Thyroid gland (tissue), 4 donors: ENCODE measurements at regions not wholly inside any gene's neighbourhood (a gene's known extent, or its start where the extent isn't known, plus 50 kb on each side); places are given as distances from the start of the nearest gene placed in this dataset.

Source experiments
- DNase-seq, 2 donors: peaks; one replicate each; pipeline ENCODE4 v3.0.0-alpha.2; 2019
- H3K27ac ChIP-seq, 3 donors: fragments of 200-600 bp; sonication (generic); 1 replicate in 2 of 3; 2 replicates in 1 of 3; pipeline ENCODE4 v1.5.1; 2016 to 2019; ENCODE audit warnings: mild to moderate bottlenecking in 1 of 3, moderate library complexity in 1 of 3
- H3K27me3 ChIP-seq: fragments of 200-600 bp; sonication (generic); one replicate; pipeline ENCODE4 v1.5.1; 2019
- H3K36me3 ChIP-seq, 2 donors: fragments of 200-600 bp; sonication (generic); one replicate each; pipeline ENCODE4 v1.5.1; 2016 to 2019
- H3K4me1 ChIP-seq, 2 donors: fragments of 200-600 bp; sonication (generic); one replicate each; pipeline ENCODE4 v1.5.1; 2017 to 2019
- H3K4me3 ChIP-seq, 3 donors: fragments of 200-600 bp; sonication (generic); replicated peaks in 1 of 3; 1 replicate in 2 of 3; 2 replicates in 1 of 3; pipeline ENCODE4 v1.5.1; 2016; ENCODE audit warnings: mild to moderate bottlenecking in 1 of 3
- H3K9me3 ChIP-seq: fragments of 200-600 bp; sonication (generic); one replicate; pipeline ENCODE4 v1.5.1; 2017
- POLR2A ChIP-seq, 2 donors: fragments of 450-650 bp; IDR thresholded peaks; one replicate each; pipeline ENCODE4 v1.6.1; 2017; ENCODE audit warnings: antibody characterized with exemption in 2 of 2, mild to moderate bottlenecking in 2 of 2, moderate library complexity in 1 of 2
- WGBS, 2 donors: methylation state at CpG; one replicate each; pipeline ENCODE4 v1.1.5; 2017; 5-methylcytosine and 5-hydroxymethylcytosine counted together
- intact Hi-C: fragments of 100-400 bp; cut with DNase I; formaldehyde crosslinking; loops from one replicate; pipeline ENCODE4 v1.15.1; 2023
- TF ChIP-seq, protein P1 (sequence below), 6 experiments: fragments of 200-600 bp in 3 of 6; fragments of 450-650 bp in 3 of 6; sonication (generic) in 3 of 6; IDR thresholded peaks; one replicate each; pipeline ENCODE4 v1.5.1; 2016 to 2019; ENCODE audit warnings: antibody characterized with exemption in 6 of 6, mild to moderate bottlenecking in 2 of 6, inconsistent platforms in 1 of 6, moderate library complexity in 1 of 6

DNA sequence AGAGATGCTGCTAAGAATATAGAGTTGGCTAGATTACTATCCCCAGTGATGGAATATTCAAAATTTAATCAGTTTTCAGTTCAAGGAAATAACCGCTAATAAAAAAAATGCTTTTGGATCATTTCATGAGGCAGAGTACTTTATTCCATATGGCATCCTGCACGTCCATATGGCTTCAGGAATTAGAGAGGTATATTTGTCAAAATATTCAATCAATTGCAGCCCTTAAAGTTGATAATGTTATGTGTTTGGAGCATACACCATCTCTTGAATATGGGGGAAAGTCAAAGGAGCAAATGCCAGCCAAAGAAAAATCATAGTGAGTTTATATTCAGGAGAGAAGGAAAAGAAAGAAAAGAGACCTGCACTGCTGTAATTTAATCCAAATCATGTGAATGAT, 266.4 kb downstream of the TMEM182 start:
- Histone ChIP-seq H3K36me3 (no peaks in the 10 kb centered on the region), H3K4me1 (no peaks in the 10 kb centered on the region), H3K9me3 (no peaks in the 10 kb centered on the region), H3K4me3 (no peak overlapping the region), H3K27ac (no peak overlapping the region), H3K27me3 (no peaks in the 10 kb centered on the region)
- no peak for DNase-seq
- intact Hi-C loops: no loop called here
- TF ChIP-seq, protein P1, sequence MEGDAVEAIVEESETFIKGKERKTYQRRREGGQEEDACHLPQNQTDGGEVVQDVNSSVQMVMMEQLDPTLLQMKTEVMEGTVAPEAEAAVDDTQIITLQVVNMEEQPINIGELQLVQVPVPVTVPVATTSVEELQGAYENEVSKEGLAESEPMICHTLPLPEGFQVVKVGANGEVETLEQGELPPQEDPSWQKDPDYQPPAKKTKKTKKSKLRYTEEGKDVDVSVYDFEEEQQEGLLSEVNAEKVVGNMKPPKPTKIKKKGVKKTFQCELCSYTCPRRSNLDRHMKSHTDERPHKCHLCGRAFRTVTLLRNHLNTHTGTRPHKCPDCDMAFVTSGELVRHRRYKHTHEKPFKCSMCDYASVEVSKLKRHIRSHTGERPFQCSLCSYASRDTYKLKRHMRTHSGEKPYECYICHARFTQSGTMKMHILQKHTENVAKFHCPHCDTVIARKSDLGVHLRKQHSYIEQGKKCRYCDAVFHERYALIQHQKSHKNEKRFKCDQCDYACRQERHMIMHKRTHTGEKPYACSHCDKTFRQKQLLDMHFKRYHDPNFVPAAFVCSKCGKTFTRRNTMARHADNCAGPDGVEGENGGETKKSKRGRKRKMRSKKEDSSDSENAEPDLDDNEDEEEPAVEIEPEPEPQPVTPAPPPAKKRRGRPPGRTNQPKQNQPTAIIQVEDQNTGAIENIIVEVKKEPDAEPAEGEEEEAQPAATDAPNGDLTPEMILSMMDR (IDR thresholded peaks at IDR 0.05): no peak
- no peak for TF ChIP-seq POLR2A (IDR thresholded peaks at IDR 0.05)
- 76 to 91% methylated on average over 2 of the region's 2 CpGs for WGBS, 2 donors
